BLaER1 treated with 17β-estradiol and CSF1 and Interleukin-3, amounts not matched to agents 10 nM and 100 nM (cell line): ENCODE measurements at regions not wholly inside any gene's neighbourhood (a gene's known extent, or its start where the extent isn't known, plus 50 kb on each side); places are given as distances from the start of the nearest gene placed in this dataset.

ENCODE experiments used
- H3K27ac ChIP-seq, 11 experiments: shearing (Covaris generic); formaldehyde crosslinking; 2 replicates each; pipeline ENCODE4 v1.8.1; 2022
- H3K27me3 ChIP-seq, 11 experiments: shearing (Covaris generic); formaldehyde crosslinking; 2 replicates each; pipeline ENCODE4 v1.8.1; 2022
- H3K36me3 ChIP-seq, 11 experiments: shearing (Covaris generic); formaldehyde crosslinking; 2 replicates each; pipeline ENCODE4 v1.8.1; 2022
- H3K4me1 ChIP-seq, 10 experiments: shearing (Covaris generic); formaldehyde crosslinking; 2 replicates each; pipeline ENCODE4 v1.8.1; 2022
- H3K4me2 ChIP-seq, 11 experiments: shearing (Covaris generic); formaldehyde crosslinking; 2 replicates each; pipeline ENCODE4 v1.8.1; 2022
- H3K4me3 ChIP-seq, 10 experiments: shearing (Covaris generic); formaldehyde crosslinking; 2 replicates each; pipeline ENCODE4 v1.8.1; 2022
- H3K9ac ChIP-seq, 11 experiments: shearing (Covaris generic); formaldehyde crosslinking; 2 replicates each; pipeline ENCODE4 v1.8.1; 2022
- H3K9me3 ChIP-seq, 11 experiments: shearing (Covaris generic); formaldehyde crosslinking; replicated peaks in 1 of 11; 2 replicates each; pipeline ENCODE4 v1.8.1; 2022
- H4K20me1 ChIP-seq, 11 experiments: shearing (Covaris generic); formaldehyde crosslinking; 2 replicates each; pipeline ENCODE4 v1.8.1; 2022
- Cebpa-rat ChIP-seq, 11 experiments: shearing (Covaris generic); IDR thresholded peaks; 2 replicates each; pipeline ENCODE4 v1.8.1; 2022

- TF ChIP-seq Cebpa-rat (IDR thresholded peaks at IDR 0.05): no peak
- peaks cover 0 to 9% (median 0%) of the 10 kb centered on the region in 10 experiments; a peak in 5 of 20 replicates for H3K4me1 ChIP-seq
- H4K20me1 ChIP-seq: no peaks in the 10 kb centered on the region
- no peak overlapping the region for H3K27ac ChIP-seq
- no peak overlapping the region for H3K4me2 ChIP-seq
- no peak overlapping the region for H3K4me3 ChIP-seq
- H3K9me3 ChIP-seq: no peaks in the 10 kb centered on the region
- H3K27me3 ChIP-seq: no peaks in the 10 kb centered on the region
- no peaks in the 10 kb centered on the region for H3K36me3 ChIP-seq
- H3K9ac ChIP-seq: no peak overlapping the region
Measured at GRCh38 chr5:78726571-78726970, 78.0 kb upstream of the LHFPL2 start.

- Histone ChIP-seq H3K9ac (no peak overlapping the region), H3K36me3 (no peaks in the 10 kb centered on the region), H4K20me1 (no peaks in the 10 kb centered on the region), H3K27ac (no peak overlapping the region), H3K27me3 (no peaks in the 10 kb centered on the region), H3K9me3 (no peaks in the 10 kb centered on the region), H3K4me2 (no peak overlapping the region), H3K4me1 (peaks cover 0 to 15% (median 2%) of the 10 kb centered on the region in 10 experiments; a peak in 11 of 20 replicates), H3K4me3 (no peak overlapping the region)
- no peak for TF ChIP-seq Cebpa-rat (IDR thresholded peaks at IDR 0.05)
Measured at GRCh38 chr5:78726003-78726402, 77.4 kb upstream of the LHFPL2 start.

- no peak for TF ChIP-seq Cebpa-rat (IDR thresholded peaks at IDR 0.05)
- Histone ChIP-seq H3K9ac (no peak overlapping the region), H3K9me3 (no peaks in the 10 kb centered on the region), H4K20me1 (no peaks in the 10 kb centered on the region), H3K4me3 (no peak overlapping the region), H3K36me3 (no peaks in the 10 kb centered on the region), H3K4me1 (peaks cover 0 to 22% (median 10%) of the 10 kb centered on the region in 10 experiments; a peak in 12 of 20 replicates), H3K4me2 (peak overlapping the region in 2 of 11 experiments; percentile 15 to 30; a peak in 1 of 22 replicates), H3K27ac (no peak overlapping the region), H3K27me3 (no peaks in the 10 kb centered on the region)
Measured at GRCh38 chr5:78724061-78724460, 75.5 kb upstream of the LHFPL2 start.

GRCh38 chr5:78720997-78721396 lies 72.4 kb upstream of the LHFPL2 start:
- H3K4me2 ChIP-seq: peak overlapping the region in 7 of 11 experiments; percentile 2 to 42 (median 23); a peak in 9 of 22 replicates
- no peaks in the 10 kb centered on the region for H3K36me3 ChIP-seq
- H3K4me3 ChIP-seq: no peak overlapping the region
- H3K27ac ChIP-seq: no peak overlapping the region
- TF ChIP-seq Cebpa-rat (IDR thresholded peaks at IDR 0.05): no peak
- no peaks in the 10 kb centered on the region for H3K27me3 ChIP-seq
- no peak overlapping the region; a peak in 1 of 22 replicates for H3K9ac ChIP-seq
- no peaks in the 10 kb centered on the region for H3K9me3 ChIP-seq
- H4K20me1 ChIP-seq: no peaks in the 10 kb centered on the region
- peaks cover 4 to 22% (median 10%) of the 10 kb centered on the region in 10 experiments; a peak in 15 of 20 replicates for H3K4me1 ChIP-seq

GRCh38 chr5:78720227-78720985 lies 71.8 kb upstream of the LHFPL2 start:
- peaks cover 4 to 22% (median 10%) of the 10 kb centered on the region in 10 experiments; a peak in 15 of 20 replicates for H3K4me1 ChIP-seq
- TF ChIP-seq Cebpa-rat (IDR thresholded peaks at IDR 0.05): no peak

GRCh38 chr5:78719504-78720219 lies 71.1 kb upstream of the LHFPL2 start:
- Histone ChIP-seq H3K4me3 (no peak overlapping the region), H3K4me2 (no peak overlapping the region)

More at GRCh38 chr5:78720227-78720985, 71.8 kb upstream of the LHFPL2 start:
- Histone ChIP-seq H3K27ac (no peak overlapping the region), H4K20me1 (no peaks in the 10 kb centered on the region), H3K4me2 (peak overlapping the region in 6 of 11 experiments; percentile 2 to 42 (median 24); a peak in 8 of 22 replicates), H3K36me3 (no peaks in the 10 kb centered on the region), H3K27me3 (no peaks in the 10 kb centered on the region), H3K9ac (no peak overlapping the region; a peak in 1 of 22 replicates), H3K9me3 (no peaks in the 10 kb centered on the region), H3K4me3 (no peak overlapping the region)

GRCh38 chr5:78718824-78719223 lies 70.3 kb upstream of the LHFPL2 start:
- no peaks in the 10 kb centered on the region for H3K36me3 ChIP-seq
- no peaks in the 10 kb centered on the region for H3K27me3 ChIP-seq
- H3K27ac ChIP-seq: no peak overlapping the region
- no peak overlapping the region for H3K4me3 ChIP-seq
- H3K4me1 ChIP-seq: peaks cover 4 to 19% (median 10%) of the 10 kb centered on the region in 10 experiments; a peak in 15 of 20 replicates
- no peak for TF ChIP-seq Cebpa-rat (IDR thresholded peaks at IDR 0.05)
- H3K4me2 ChIP-seq: no peak overlapping the region
- H3K9me3 ChIP-seq: no peaks in the 10 kb centered on the region
- no peak overlapping the region for H3K9ac ChIP-seq
- no peaks in the 10 kb centered on the region for H4K20me1 ChIP-seq

More at GRCh38 chr5:78719504-78720219, 71.1 kb upstream of the LHFPL2 start:
- Histone ChIP-seq H3K9ac (no peak overlapping the region), H4K20me1 (no peaks in the 10 kb centered on the region), H3K4me1 (peaks cover 4 to 22% (median 10%) of the 10 kb centered on the region in 10 experiments; a peak in 15 of 20 replicates), H3K27me3 (no peaks in the 10 kb centered on the region), H3K9me3 (no peaks in the 10 kb centered on the region), H3K36me3 (no peaks in the 10 kb centered on the region), H3K27ac (no peak overlapping the region)
- no peak for TF ChIP-seq Cebpa-rat (IDR thresholded peaks at IDR 0.05)

- Histone ChIP-seq H3K4me3 (no peak overlapping the region), H3K4me2 (no peak overlapping the region), H3K27ac (no peak overlapping the region), H3K36me3 (no peaks in the 10 kb centered on the region), H3K9me3 (no peaks in the 10 kb centered on the region), H3K27me3 (no peaks in the 10 kb centered on the region), H3K9ac (no peak overlapping the region), H4K20me1 (no peaks in the 10 kb centered on the region), H3K4me1 (peaks cover 4 to 15% (median 10%) of the 10 kb centered on the region in 10 experiments; a peak in 15 of 20 replicates)
- TF ChIP-seq Cebpa-rat (IDR thresholded peaks at IDR 0.05): no peak
Measured at GRCh38 chr5:78717674-78718584, 69.4 kb upstream of the LHFPL2 start.
